LNCAP (cell line): ENCODE measurements at regions not wholly inside any gene's neighbourhood (a gene's known extent, or its start where the extent isn't known, plus 50 kb on each side); places are given as distances from the start of the nearest gene placed in this dataset.

Experiments
- TF ChIP-seq, protein P1 (sequence below): fragments of 450-650 bp; IDR thresholded peaks from 2 replicates; pipeline ENCODE4 v1.5.1; 2017; ENCODE audit warnings: mild to moderate bottlenecking

GRCh38 chr5:136501133-136501532 lies 135.8 kb upstream of the TRPC7 start:
- TF ChIP-seq, protein P1, sequence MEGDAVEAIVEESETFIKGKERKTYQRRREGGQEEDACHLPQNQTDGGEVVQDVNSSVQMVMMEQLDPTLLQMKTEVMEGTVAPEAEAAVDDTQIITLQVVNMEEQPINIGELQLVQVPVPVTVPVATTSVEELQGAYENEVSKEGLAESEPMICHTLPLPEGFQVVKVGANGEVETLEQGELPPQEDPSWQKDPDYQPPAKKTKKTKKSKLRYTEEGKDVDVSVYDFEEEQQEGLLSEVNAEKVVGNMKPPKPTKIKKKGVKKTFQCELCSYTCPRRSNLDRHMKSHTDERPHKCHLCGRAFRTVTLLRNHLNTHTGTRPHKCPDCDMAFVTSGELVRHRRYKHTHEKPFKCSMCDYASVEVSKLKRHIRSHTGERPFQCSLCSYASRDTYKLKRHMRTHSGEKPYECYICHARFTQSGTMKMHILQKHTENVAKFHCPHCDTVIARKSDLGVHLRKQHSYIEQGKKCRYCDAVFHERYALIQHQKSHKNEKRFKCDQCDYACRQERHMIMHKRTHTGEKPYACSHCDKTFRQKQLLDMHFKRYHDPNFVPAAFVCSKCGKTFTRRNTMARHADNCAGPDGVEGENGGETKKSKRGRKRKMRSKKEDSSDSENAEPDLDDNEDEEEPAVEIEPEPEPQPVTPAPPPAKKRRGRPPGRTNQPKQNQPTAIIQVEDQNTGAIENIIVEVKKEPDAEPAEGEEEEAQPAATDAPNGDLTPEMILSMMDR = no peak

GRCh38 chr5:136492587-136492986 lies 127.2 kb upstream of the TRPC7 start:
- TF ChIP-seq, protein P1 = no peak

DNA sequence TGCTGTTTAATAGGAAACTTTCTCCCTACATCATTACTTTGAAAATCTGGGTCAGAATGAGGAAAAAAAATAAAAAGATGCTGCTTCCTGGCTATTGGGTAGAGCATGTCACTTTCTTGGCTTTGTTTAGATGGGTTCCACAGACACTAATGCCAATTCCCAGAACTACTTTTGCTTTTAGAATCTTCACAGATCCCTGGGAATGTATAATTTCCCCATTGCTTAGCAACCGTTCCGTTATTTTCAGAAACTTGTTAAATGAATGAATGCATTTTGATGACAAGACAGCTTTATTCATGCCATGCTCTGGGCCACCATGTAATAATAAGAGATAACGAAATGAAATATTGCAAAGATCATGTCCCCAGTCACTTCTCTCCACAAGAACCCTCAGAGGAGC lies 126.5 kb upstream of the TRPC7 start:
- TF ChIP-seq, protein P1 = no peak

- TF ChIP-seq, protein P1 = no peak
Measured at GRCh38 chr5:136484808-136485325, 119.5 kb upstream of the TRPC7 start.

DNA sequence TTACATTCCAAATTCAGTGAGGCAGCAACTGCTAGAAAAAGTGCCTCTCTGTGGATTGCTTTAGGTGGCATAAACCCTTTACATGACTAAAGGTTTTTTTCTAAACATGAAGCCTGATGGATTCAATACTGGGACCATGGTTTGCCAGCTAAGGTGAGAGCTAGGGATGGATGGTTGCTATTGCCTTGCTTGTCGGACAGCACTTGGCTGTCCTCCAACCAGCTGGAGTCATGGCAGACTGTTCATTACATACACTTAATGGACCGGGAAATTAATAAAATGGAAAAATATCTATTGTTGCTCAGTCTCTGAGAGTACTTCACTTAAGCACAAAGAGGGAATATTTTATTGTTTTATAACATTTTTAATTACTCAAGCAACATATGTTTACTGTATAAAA lies 116.9 kb upstream of the TRPC7 start:
- TF ChIP-seq, protein P1 = no peak

DNA sequence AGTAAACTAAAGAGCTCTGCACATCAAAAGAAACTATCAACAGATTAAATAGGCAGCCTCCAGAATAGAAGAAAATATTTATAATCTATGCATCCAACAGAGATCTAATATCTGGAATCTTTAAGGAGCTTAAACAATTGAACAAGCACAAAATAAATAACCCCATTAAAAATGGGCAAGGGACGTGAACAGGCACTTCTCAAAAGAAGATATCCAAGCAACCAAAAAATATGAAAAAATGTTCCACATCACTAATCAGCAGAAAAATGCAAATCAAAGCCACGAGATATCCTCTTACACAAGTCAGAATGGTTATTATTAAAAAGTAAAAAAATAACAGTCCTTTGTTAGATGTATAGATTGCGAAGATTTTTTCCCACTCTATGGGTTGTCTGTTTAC lies 109.1 kb upstream of the TRPC7 start:
- TF ChIP-seq, protein P1 = no peak

GRCh38 chr5:136467632-136468031 lies 102.3 kb upstream of the TRPC7 start:
- TF ChIP-seq, protein P1 = no peak

DNA sequence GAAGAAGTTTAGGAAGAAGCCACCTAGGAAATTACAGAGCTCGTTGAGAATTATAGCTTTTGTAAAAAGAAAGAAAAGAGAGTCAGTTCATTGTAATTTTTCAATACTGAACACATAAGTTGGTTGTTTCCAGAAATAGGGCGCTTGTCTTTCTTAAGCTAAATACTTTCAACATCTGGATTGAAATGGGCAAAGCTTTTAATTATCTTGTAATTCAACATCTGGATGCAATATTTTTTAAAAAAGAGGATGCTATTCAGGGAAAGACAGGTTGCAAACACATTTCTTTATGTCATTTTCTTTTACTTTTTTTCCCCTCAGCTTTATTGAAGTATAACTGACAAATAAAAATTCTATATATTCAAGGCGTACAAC lies 100.7 kb upstream of the TRPC7 start:
- TF ChIP-seq, protein P1 = no peak
